Left colon (tissue), 2 donors: ENCODE measurements at regions not wholly inside any gene's neighbourhood (a gene's known extent, or its start where the extent isn't known, plus 50 kb on each side); places are given as distances from the start of the nearest gene placed in this dataset.
"Not testable (repeated sequence)": the region's sequence is repeated elsewhere in the genome, so short reads cannot be mapped to it uniquely, and the experiment has no call there.

ENCODE experiments used
- ATAC-seq: fragments of 200-7000 bp; cut with Tn5 transposase; one replicate; pipeline ENCODE4 v1.9.1; 2020; ENCODE audit warnings: mild to moderate bottlenecking, moderate library complexity
- DNase-seq, 2 donors: peaks; one replicate each; pipeline ENCODE4 v3.0.0-alpha.2; 2020
- intact Hi-C, 2 donors: fragments of 100-400 bp; cut with DNase I in 1 of 2; cut with micrococcal nuclease in 1 of 2; formaldehyde crosslinking; loops; one replicate each; pipeline versions ENCODE4 v1.11.2 to v1.14.0; 2022; cut with DNase I, micrococcal nuclease
- donor health status: DM: no; HTN: no; CAD: no.
- donor health status: DM: yes; HTN: yes; CAD: no.

GRCh38 chr14:53865711-53866110 lies 90.9 kb downstream of the BMP4 start:
- no peak for ATAC-seq
- intact Hi-C loops: no loop called here
- no peak for DNase-seq

- no peak for DNase-seq
- intact Hi-C loops: no loop called here
- no peak for ATAC-seq
Observed at GRCh38 chr14:53861781-53862180, 94.8 kb downstream of the BMP4 start.

GRCh38 chr14:53858345-53858684 lies 98.3 kb downstream of the BMP4 start:
- DNase-seq: no peak
- intact Hi-C loops: no loop called here
- no peak for ATAC-seq

- intact Hi-C loops: no loop called here
- ATAC-seq (peak; percentile 12), DNase-seq (no peak)
Observed at GRCh38 chr14:53857625-53858344, 98.8 kb downstream of the BMP4 start.

GRCh38 chr14:53855574-53855973 lies 101.1 kb downstream of the BMP4 start:
- no peak for DNase-seq
- peak; percentile 67 for ATAC-seq
- intact Hi-C loops: no loop called here

GRCh38 chr14:53855127-53855526 lies 101.5 kb downstream of the BMP4 start:
- ATAC-seq (peak; percentile 92), DNase-seq (no peak)
- intact Hi-C loops: no loop called here

GRCh38 chr14:53851394-53852090 lies 105.1 kb downstream of the BMP4 start:
- ATAC-seq: no peak
- DNase-seq: no peak
- intact Hi-C loops: no loop called here

- intact Hi-C loops: no loop called here
- peak; percentile 28 for ATAC-seq
- DNase-seq: no peak
Observed at GRCh38 chr14:53850714-53851296, 105.8 kb downstream of the BMP4 start.

GRCh38 chr14:53849549-53849948 lies 107.1 kb downstream of the BMP4 start:
- ATAC-seq (no peak), DNase-seq (no peak)
- intact Hi-C loops: no loop called here

GRCh38 chr14:53848854-53849253 lies 107.8 kb downstream of the BMP4 start:
- ATAC-seq (no peak), DNase-seq (no peak)
- intact Hi-C loops: no loop called here

GRCh38 chr14:53847881-53848280 lies 108.7 kb downstream of the BMP4 start:
- intact Hi-C loops: no loop called here
- no peak for DNase-seq
- ATAC-seq: no peak

- no peak for ATAC-seq
- intact Hi-C loops: no loop called here
- DNase-seq: no peak
Observed at GRCh38 chr14:53847057-53847456, 109.6 kb downstream of the BMP4 start.

GRCh38 chr14:53845813-53846693 lies 110.6 kb downstream of the BMP4 start:
- no peak for DNase-seq
- intact Hi-C loops: no loop called here
- peak; percentile 37 for ATAC-seq

- ATAC-seq (no peak), DNase-seq (no peak)
- intact Hi-C loops: no loop called here
Observed at GRCh38 chr14:53842938-53843337, 113.7 kb downstream of the BMP4 start.

- ATAC-seq (no peak), DNase-seq (no peak)
- intact Hi-C loops: no loop called here
Observed at GRCh38 chr14:53841109-53842099, 115.2 kb downstream of the BMP4 start.

- intact Hi-C loops: no loop called here
- peak; percentile 85 for ATAC-seq
- DNase-seq: no peak
Observed at GRCh38 chr14:53840444-53840843, 116.2 kb downstream of the BMP4 start.

- ATAC-seq (no peak), DNase-seq (no peak)
- intact Hi-C loops: no loop called here
Observed at GRCh38 chr14:53838374-53838773, 118.3 kb downstream of the BMP4 start.

GRCh38 chr14:53837656-53838055 lies 119.0 kb downstream of the BMP4 start:
- intact Hi-C loops, ATAC-seq, DNase-seq: not testable (repeated sequence)
